ENCODE measurements at regions not wholly inside any gene's neighbourhood (a gene's known extent, or its start where the extent isn't known, plus 50 kb on each side); places are given as distances from the start of the nearest gene placed in this dataset.

DNA sequence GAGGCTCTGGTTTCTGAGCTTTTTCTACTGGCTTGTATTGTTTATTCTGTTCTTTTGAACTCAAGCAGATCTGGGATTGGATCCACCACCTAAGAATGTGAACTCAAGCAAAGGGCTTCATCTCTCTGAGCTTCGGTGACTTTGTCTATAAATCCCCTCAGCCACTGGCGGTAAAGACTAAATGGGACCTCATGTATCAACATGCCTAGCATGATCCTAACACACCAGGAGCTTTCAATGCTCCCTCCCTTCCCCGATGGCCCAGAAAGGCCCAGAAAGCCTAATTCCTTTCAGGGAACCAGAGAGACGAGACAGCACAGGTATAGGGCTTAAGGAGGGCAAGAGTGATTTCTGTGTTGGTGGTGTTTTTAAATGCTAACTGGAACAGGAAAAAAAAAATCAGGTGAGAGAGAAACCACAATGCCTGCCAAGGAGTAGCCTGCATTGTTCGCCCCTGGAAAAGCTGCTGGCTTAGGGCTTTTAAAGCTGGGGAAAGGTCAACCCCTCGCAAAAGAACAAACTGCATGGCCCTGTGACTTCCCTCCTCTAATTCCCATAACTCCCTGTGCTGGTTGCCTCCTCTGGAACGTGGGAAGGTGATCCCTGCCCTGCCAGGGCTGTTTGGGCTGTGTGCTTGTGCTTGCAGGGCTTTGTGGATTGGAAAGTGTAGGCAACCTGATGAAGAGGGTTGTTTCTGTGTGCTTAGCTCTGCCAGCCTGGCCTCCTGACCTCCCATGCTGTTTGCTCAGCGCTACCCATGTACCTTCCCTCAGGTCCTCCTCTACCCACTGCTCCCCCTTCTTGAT is 147.0 kb downstream of the PLPP3 start:
- H3K27me3 ChIP-seq (ENCODE audit: control insufficient read depth, insufficient read depth, low read length) = no peaks in the 10 kb centered on the region
- no peaks in the 10 kb centered on the region for H3K36me3 ChIP-seq (ENCODE audit: control insufficient read depth, insufficient read depth, low read length)
- no peak overlapping the region for H3K27ac ChIP-seq (ENCODE audit: low read depth, low read length)
- H3K4me1 ChIP-seq (ENCODE audit: control insufficient read depth, insufficient read depth, low read length) = no peaks in the 10 kb centered on the region
- no peak overlapping the region for H3K9ac ChIP-seq (ENCODE audit: low read length)
- H3K4me3 ChIP-seq (ENCODE audit: low read length) = no peak overlapping the region

DNA sequence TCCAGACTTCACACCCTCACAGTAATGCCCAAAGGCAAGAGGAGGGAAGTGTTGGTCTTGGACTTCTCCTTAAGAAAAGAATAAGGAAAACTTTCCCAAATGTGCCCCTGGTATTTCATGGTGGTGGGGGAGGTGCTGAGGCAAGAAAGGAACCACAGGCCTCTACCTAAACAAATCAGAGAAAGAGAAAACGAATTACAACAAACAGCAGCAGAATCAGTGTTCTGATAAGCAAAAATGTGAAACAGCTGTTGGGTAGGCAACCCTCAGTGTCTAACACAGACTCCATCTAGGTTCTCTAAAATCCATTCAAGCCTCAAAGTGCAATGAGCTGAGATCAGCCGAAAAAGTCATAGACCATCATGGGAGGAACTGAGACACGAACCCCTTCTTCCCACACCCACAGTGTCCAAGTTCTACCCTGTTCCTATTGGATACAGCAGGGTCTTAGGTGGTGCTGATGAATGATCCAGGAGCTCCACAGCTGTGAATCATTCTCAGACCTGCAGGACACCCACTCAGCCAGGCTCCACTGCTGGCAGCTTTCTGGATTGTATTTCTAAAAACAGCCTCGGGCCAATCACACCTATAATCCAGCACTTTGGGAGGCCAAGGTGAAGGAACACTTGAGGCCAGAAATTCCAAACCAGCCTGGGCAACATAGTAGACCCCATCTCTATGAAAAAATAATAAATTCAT is 149.1 kb downstream of the PLPP3 start:
- Histone ChIP-seq H3K4me3 (ENCODE audit: low read length) (no peak overlapping the region), H3K36me3 (ENCODE audit: control insufficient read depth, insufficient read depth, low read length) (no peaks in the 10 kb centered on the region)

DNA sequence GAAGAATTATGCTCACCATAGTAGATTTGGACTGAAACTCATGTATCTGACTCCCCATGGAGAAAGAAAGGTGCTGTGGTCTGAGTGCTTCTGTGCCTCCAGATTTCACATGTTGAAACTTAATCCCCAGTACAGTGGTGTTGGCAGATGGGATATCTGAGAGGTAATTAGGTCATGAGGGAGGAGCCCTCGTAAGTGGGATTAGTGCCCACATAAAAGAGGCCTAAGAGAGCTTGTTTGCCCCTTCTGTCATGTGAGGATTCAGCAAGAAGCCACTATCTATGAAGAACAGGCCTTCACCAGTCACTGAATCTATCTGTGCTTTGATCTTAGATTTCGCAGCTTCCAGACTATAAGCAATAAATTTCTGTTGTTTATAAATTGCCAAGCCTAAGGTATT is 150.1 kb downstream of the PLPP3 start:
- H3K4me3 ChIP-seq (ENCODE audit: low read length) = no peak overlapping the region

More for the DNA sequence above, 149.1 kb downstream of the PLPP3 start:
- Histone ChIP-seq H3K27me3 (ENCODE audit: control insufficient read depth, insufficient read depth, low read length) (no peaks in the 10 kb centered on the region), H3K27ac (ENCODE audit: low read depth, low read length) (no peak overlapping the region), H3K4me1 (ENCODE audit: control insufficient read depth, insufficient read depth, low read length) (no peaks in the 10 kb centered on the region), H3K9ac (ENCODE audit: low read length) (no peak overlapping the region)

DNA sequence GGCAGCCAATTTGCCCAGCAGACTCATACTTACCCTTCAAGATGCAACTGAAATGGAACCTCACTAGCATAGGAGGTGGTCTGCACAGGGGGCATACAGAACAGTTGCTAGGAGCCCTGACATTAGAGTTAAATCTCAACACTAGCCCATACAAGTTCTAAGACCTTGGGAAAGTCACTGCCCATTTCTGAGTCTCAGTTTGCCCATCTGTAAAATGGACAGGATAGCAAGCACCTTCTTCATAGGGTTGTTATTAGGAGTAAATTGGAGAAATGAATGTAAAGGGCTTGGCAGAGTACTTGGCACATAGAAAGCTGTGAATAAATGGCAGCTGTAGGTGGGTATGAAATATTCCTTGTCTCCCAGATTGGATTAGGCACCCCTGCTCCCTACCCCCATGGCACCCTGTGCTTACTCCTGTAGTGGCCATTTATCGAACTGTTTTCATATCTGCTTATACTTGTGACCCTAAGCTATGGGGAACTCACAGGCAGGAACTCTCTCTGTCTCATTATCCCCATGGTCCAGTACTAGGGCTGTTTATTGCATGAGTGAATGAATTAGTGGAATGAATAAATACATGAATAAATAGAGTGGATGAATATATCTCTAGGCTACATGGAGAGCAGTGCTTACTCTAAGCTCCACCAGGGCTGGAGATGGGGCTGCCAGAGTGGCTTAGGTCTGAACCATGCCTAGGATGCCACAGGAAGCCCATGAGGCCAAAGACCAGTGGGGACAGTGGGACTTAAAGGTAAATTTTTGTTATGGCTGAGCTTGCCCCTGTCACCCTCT is 152.6 kb downstream of the PLPP3 start:
- H3K4me3 ChIP-seq (ENCODE audit: low read length) = no peak overlapping the region
- H3K9ac ChIP-seq (ENCODE audit: low read length) = no peak overlapping the region
- H3K36me3 ChIP-seq (ENCODE audit: control insufficient read depth, insufficient read depth, low read length) = no peaks in the 10 kb centered on the region

More for the DNA sequence above, 150.1 kb downstream of the PLPP3 start:
- no peak overlapping the region for H3K27ac ChIP-seq (ENCODE audit: low read depth, low read length)
- H3K27me3 ChIP-seq (ENCODE audit: control insufficient read depth, insufficient read depth, low read length) = no peaks in the 10 kb centered on the region
- no peak overlapping the region for H3K9ac ChIP-seq (ENCODE audit: low read length)
- H3K4me1 ChIP-seq (ENCODE audit: control insufficient read depth, insufficient read depth, low read length) = no peaks in the 10 kb centered on the region
- no peaks in the 10 kb centered on the region for H3K36me3 ChIP-seq (ENCODE audit: control insufficient read depth, insufficient read depth, low read length)

DNA sequence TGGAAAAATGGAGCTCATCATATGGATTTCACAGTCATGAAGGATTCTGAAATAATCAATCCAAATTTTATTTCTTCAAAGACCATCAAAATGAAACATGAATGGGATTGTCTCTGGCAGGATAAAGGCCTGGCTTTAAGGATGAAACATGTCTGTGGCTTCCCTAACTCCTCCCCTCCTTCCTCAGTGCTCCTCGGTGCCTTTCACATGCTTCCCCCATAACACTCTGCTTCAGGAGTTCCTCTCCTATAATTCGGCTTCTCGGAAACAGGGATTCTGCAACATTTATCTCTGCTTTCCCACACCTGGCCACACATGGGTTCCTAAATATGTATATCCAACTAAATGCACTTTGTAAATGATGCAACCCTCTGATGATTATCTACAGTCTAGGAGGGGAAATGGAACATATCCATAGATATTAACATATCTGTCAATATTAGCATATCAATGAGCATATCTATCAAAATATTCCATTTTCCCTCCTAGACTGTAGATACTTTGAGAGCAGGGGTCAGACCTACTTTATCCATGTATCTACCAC is 153.8 kb downstream of the PLPP3 start:
- H3K9ac ChIP-seq (ENCODE audit: low read length) = no peak overlapping the region
- no peak overlapping the region for H3K4me3 ChIP-seq (ENCODE audit: low read length)
- H3K27ac ChIP-seq (ENCODE audit: low read depth, low read length) = no peak overlapping the region
- H3K36me3 ChIP-seq (ENCODE audit: control insufficient read depth, insufficient read depth, low read length) = no peaks in the 10 kb centered on the region
- H3K27me3 ChIP-seq (ENCODE audit: control insufficient read depth, insufficient read depth, low read length) = no peaks in the 10 kb centered on the region
- H3K4me1 ChIP-seq (ENCODE audit: control insufficient read depth, insufficient read depth, low read length) = no peaks in the 10 kb centered on the region

More for the DNA sequence above, 152.6 kb downstream of the PLPP3 start:
- Histone ChIP-seq H3K27ac (ENCODE audit: low read depth, low read length) (no peak overlapping the region), H3K4me1 (ENCODE audit: control insufficient read depth, insufficient read depth, low read length) (no peaks in the 10 kb centered on the region), H3K27me3 (ENCODE audit: control insufficient read depth, insufficient read depth, low read length) (no peaks in the 10 kb centered on the region)

DNA sequence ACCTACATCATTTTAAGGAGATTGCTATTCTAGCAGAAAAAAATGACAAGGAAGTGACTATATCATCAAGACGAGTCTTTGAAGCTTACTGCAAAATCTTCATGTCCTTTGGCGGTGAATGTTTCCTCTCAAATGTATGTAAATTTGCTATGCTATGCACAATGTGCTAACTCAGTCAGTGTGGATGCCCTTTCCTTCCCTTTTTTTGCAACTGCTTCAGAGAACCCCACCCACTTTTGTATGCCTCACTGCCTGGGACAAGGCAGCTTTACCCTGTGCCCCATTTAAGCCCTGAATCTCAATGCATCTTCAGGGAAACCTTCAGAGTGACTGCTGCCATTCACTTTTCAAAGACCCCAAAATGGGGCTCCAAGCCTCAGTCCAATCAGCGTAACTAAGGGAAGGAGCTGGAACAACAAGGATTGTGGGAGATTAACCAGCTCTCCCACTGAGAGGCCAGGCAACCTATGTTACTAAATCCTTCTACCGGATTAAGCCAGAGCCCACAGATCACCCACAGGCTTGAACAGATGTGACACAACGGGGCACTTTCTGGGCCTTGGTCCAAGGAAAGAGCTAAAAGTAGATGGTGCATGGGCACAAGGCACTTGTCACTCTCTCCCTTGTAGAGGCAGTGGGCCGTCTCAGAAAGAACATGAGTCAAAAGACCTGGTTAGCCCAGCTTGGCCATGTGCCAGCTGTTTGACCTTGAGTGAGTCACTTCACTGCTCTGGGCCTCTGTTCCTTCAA is 154.4 kb downstream of the PLPP3 start:
- Histone ChIP-seq H3K36me3 (ENCODE audit: control insufficient read depth, insufficient read depth, low read length) (no peaks in the 10 kb centered on the region), H3K4me3 (ENCODE audit: low read length) (no peak overlapping the region), H3K27ac (ENCODE audit: low read depth, low read length) (no peak overlapping the region), H3K27me3 (ENCODE audit: control insufficient read depth, insufficient read depth, low read length) (no peaks in the 10 kb centered on the region), H3K4me1 (ENCODE audit: control insufficient read depth, insufficient read depth, low read length) (no peaks in the 10 kb centered on the region), H3K9ac (ENCODE audit: low read length) (no peak overlapping the region)

DNA sequence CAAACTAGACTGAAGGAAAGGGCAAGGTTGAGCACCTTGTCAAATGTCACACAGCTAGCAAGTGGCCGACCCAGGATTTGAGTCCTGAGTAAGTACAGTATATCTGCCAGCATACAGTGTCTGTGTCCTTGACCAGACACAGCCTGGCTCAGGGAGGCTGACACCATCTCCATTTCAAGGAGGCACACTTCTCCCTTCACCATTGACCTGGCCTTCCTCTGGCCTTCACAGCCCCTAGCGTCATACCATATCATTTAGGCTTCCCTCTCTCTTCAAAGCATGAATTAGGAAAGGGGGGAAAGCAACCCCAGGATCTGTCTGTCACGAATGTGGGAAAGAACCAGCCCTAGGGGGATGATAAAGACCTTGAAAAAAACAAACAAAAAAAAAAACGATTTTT is 155.6 kb downstream of the PLPP3 start:
- Histone ChIP-seq H3K27me3 (ENCODE audit: control insufficient read depth, insufficient read depth, low read length) (no peaks in the 10 kb centered on the region), H3K27ac (ENCODE audit: low read depth, low read length) (no peak overlapping the region), H3K4me3 (ENCODE audit: low read length) (no peak overlapping the region), H3K4me1 (ENCODE audit: control insufficient read depth, insufficient read depth, low read length) (no peaks in the 10 kb centered on the region), H3K9ac (ENCODE audit: low read length) (no peak overlapping the region), H3K36me3 (ENCODE audit: control insufficient read depth, insufficient read depth, low read length) (no peaks in the 10 kb centered on the region)

DNA sequence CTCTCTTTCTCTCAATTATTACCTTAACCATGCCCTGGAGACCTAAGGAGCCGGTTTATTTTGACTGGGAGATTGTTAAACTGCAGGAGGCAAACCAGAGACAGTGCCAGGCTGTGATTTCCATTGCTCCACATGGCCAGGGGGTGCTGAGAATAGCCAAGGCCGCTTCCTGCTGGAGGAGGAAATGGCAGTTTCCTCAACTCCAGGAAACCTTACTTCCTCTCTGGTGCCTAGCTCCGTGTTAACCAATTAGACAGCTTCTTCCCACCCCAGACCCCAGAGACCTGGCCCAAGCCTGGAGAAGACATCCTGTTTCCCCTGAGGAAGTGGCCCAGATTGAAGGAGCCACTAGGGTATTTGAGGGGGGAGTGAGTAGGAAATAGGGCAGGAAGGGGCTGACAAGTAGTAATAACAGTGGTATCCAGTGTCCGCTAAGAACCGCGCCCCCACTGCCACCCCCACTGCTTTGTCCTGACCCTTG is 161.2 kb downstream of the PLPP3 start:
- Histone ChIP-seq H3K4me3 (ENCODE audit: low read length) (no peak overlapping the region), H3K27ac (ENCODE audit: low read depth, low read length) (no peak overlapping the region), H3K4me1 (ENCODE audit: control insufficient read depth, insufficient read depth, low read length) (no peaks in the 10 kb centered on the region), H3K36me3 (ENCODE audit: control insufficient read depth, insufficient read depth, low read length) (no peaks in the 10 kb centered on the region), H3K9ac (ENCODE audit: low read length) (no peak overlapping the region), H3K27me3 (ENCODE audit: control insufficient read depth, insufficient read depth, low read length) (no peaks in the 10 kb centered on the region)

DNA sequence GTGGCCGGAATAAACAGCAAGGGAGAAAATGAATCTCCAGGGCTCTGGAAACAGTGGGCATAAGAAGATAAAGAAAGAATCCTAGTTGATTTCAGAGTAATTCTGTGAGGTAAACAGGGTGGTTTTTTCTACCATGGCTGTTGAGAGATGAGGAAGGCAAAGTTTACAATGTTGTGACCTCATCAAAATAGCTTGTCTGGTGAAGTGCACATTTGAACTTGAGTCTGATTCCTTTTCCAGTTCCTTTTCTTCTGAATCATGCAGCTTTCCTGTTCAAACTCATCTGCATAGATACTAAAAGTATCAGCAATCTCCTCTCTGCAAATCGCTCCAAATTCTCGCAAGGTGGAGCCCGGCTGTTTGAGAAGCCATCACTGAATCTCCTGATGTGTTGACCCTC is 161.7 kb downstream of the PLPP3 start:
- Histone ChIP-seq H3K4me1 (ENCODE audit: control insufficient read depth, insufficient read depth, low read length) (no peaks in the 10 kb centered on the region), H3K27ac (ENCODE audit: low read depth, low read length) (no peak overlapping the region), H3K9ac (ENCODE audit: low read length) (no peak overlapping the region), H3K4me3 (ENCODE audit: low read length) (no peak overlapping the region), H3K27me3 (ENCODE audit: control insufficient read depth, insufficient read depth, low read length) (no peaks in the 10 kb centered on the region), H3K36me3 (ENCODE audit: control insufficient read depth, insufficient read depth, low read length) (no peaks in the 10 kb centered on the region)

DNA sequence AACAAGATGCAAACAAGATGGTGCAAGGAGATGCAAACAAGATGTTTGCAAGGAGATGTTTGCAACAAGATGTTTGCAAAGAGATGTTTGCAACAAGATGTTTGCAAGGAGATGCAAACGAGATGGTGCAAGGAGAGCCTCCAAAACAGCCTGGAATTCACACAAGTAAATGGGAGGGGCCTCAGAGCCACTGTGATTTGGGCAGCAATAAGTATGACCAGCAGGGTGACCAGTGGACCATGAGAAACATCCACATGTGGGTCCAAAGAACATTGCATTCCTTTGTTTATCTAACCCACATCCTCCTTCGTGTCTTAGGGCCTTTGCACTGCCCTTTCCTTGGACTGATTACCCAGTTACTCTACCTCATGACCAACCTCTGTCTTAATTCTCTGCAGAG is 162.9 kb downstream of the PLPP3 start:
- Histone ChIP-seq H3K27me3 (ENCODE audit: control insufficient read depth, insufficient read depth, low read length) (no peaks in the 10 kb centered on the region), H3K4me3 (ENCODE audit: low read length) (no peak overlapping the region), H3K4me1 (ENCODE audit: control insufficient read depth, insufficient read depth, low read length) (no peaks in the 10 kb centered on the region), H3K36me3 (ENCODE audit: control insufficient read depth, insufficient read depth, low read length) (no peaks in the 10 kb centered on the region), H3K27ac (ENCODE audit: low read depth, low read length) (no peak overlapping the region), H3K9ac (ENCODE audit: low read length) (no peak overlapping the region)

DNA sequence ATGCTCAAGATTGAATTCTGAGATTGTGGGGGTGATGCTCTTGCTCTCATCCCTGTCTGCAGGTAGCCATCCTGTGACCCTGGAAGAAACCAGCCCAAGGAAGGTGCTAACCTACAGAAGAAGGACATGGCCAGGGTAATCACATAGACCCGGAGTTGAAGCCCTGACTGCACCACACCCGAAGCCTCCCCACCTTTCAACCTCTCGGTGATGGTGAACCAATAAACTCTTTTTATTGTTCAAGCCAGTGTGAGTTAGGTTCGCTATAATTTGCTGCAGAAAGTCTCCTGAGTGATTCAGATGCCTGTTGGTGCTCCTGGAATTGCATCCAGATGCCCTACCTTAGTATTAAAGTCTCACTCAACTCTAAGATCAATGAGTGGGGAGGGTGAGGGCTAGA is 163.6 kb downstream of the PLPP3 start:
- no peak overlapping the region for H3K9ac ChIP-seq (ENCODE audit: low read length)

More for the DNA sequence above, 163.6 kb downstream of the PLPP3 start:
- Histone ChIP-seq H3K4me1 (ENCODE audit: control insufficient read depth, insufficient read depth, low read length) (no peaks in the 10 kb centered on the region), H3K36me3 (ENCODE audit: control insufficient read depth, insufficient read depth, low read length) (no peaks in the 10 kb centered on the region), H3K27me3 (ENCODE audit: control insufficient read depth, insufficient read depth, low read length) (no peaks in the 10 kb centered on the region), H3K27ac (ENCODE audit: low read depth, low read length) (no peak overlapping the region), H3K4me3 (ENCODE audit: low read length) (no peak overlapping the region)

Measured in rectal smooth muscle tissue (tissue), 1 donor.